Psoas muscle (tissue), 7 donors: ENCODE measurements at regions not wholly inside any gene's neighbourhood (a gene's known extent, or its start where the extent isn't known, plus 50 kb on each side); places are given as distances from the start of the nearest gene placed in this dataset.
A peak's percentile ranks its signal among the peaks of the same experiment; 100 is the strongest.
"Not testable (repeated sequence)": the region's sequence is repeated elsewhere in the genome, so short reads cannot be mapped to it uniquely, and the experiment has no call there.

Experiments used
- ATAC-seq, 4 donors: fragments of 200-7000 bp; cut with Tn5 transposase; one replicate each; pipeline ENCODE4 v1.9.1; 2020; ENCODE audit warnings: moderate library complexity in 3 of 4, mild to moderate bottlenecking in 2 of 4
- DNase-seq, 2 donors: peaks; one replicate each; pipeline ENCODE4 v3.0.0-alpha.2; 2020
- H3K27ac ChIP-seq: fragments of 200-600 bp; one replicate; pipeline ENCODE4 v1.8.0; 2022
- H3K27me3 ChIP-seq, 3 donors: fragments of 200-600 bp in 1 of 3; one replicate each; pipeline versions ENCODE4 v1.6.1 to v1.8.0; 2013 to 2022; ENCODE audit warnings: low read length in 2 of 3, mild to moderate bottlenecking in 2 of 3, moderate library complexity in 1 of 3; ENCODE audit not compliant: insufficient read depth in 3 of 3
- H3K36me3 ChIP-seq, 2 donors: fragments of 200-600 bp in 1 of 2; one replicate each; pipeline versions ENCODE4 v1.6.1 to v1.8.0; 2013 to 2022; ENCODE audit warnings: low read depth in 1 of 2, mild to moderate bottlenecking in 1 of 2, moderate library complexity in 1 of 2; ENCODE audit not compliant: insufficient read depth in 1 of 2
- H3K4me1 ChIP-seq: fragments of 200-600 bp; one replicate; pipeline ENCODE4 v1.8.0; 2022
- H3K4me3 ChIP-seq: fragments of 200-600 bp; one replicate; pipeline ENCODE4 v1.8.0; 2022; ENCODE audit warnings: mild to moderate bottlenecking
- H3K9me3 ChIP-seq: fragments of 200-600 bp; one replicate; pipeline ENCODE4 v1.8.0; 2022
- CTCF ChIP-seq: fragments of 200-600 bp; IDR thresholded peaks from one replicate; pipeline ENCODE4 v1.8.0; 2022; ENCODE audit warnings: antibody characterized with exemption
- WGBS, 3 donors: extraction: QIAGEN DNeasy Blood & Tissue Kit; methylation state at CpG; one replicate each; pipeline versions ENCODE4 v1.1.6 to v1.1.7; 2013; 5-methylcytosine and 5-hydroxymethylcytosine counted together
- intact Hi-C, 2 donors: fragments of 100-400 bp; cut with DNase I; formaldehyde crosslinking; loops; one replicate each; pipeline versions ENCODE4 v1.11.0 to v1.14.2; 2022
- donor health status: healthy with polysubstance abuse.
- donor health status: DM: no; HTN: no; CAD: no; lungs with moderate emphysema.
- donor health status: Bipolar disorder and iron deficiency.
- donor health status: healthy.
- donor health status: DM: yes; HTN: yes; CAD: no.
- donor health status: DM: no; HTN: no; CAD: no.
- donor health status: DM: yes; HTN: yes; CAD: no.

DNA sequence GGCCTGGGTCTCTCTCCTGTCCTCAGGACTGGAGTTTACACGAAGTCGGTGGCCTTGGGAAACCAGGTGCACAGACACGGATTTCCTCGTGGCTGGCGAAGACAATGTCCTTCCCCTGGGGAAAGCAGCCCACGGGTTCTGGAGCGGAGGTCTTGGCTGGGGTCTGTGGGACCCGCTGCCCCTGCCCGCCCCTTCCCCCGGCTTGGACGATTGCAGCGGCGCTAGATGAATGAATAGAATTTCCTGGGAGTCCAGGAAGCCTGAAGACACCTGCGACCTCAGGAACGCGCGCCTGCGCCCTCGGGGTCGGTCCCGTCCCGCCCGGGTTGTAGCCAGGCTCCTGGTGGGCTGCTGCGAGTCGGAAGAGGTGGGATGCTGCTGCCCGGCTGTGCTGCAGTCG is 564.7 kb downstream of the TSPY10 start:
- 57 to 58% (median 58%) methylated on average over 7 to 27 of the region's 27 CpGs for WGBS, 3 donors
- DNase-seq, result peak in 1 of 2 donors; percentile 2
- no peak for ATAC-seq
- no peaks in the 10 kb centered on the region for H3K36me3 ChIP-seq
- no peak overlapping the region for H3K27ac ChIP-seq
- no peak for TF ChIP-seq CTCF
- no peaks in the 10 kb centered on the region for H3K4me1 ChIP-seq
- H3K27me3 ChIP-seq, result no peaks in the 10 kb centered on the region
- H3K4me3 ChIP-seq, result no peak overlapping the region
- intact Hi-C loops, result no loop called here
- H3K9me3 ChIP-seq, result no peaks in the 10 kb centered on the region

DNA sequence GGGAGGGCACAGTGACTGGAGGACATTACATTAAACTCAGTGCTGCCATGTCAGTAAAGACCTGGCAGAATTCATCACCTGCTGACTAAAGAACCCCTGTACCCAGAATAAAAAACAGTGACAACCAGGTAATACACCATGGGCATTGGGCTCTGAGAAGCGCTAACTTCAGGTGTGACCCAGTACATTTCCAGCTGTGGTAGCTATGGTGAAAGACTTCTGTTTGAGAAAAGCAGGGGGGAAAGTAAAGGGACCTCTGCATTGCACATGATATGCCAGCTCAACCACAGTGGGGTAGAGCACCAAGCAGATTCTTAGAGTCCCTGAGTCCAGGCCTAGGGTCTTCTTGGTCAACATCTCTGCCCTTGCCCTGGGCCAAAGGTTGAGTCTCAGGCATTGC is 578.6 kb downstream of the TSPY10 start:
- H3K4me3 ChIP-seq, H3K27me3 ChIP-seq, H3K27ac ChIP-seq, intact Hi-C loops, H3K36me3 ChIP-seq, H3K4me1 ChIP-seq, DNase-seq, ATAC-seq, H3K9me3 ChIP-seq: not testable (repeated sequence)
- 67 to 82% (median 77%) methylated on average over 1 of the region's 1 CpG for WGBS, 3 donors
